ENCODE measurements at regions not wholly inside any gene's neighbourhood (a gene's known extent, or its start where the extent isn't known, plus 50 kb on each side); places are given as distances from the start of the nearest gene placed in this dataset.

DNA sequence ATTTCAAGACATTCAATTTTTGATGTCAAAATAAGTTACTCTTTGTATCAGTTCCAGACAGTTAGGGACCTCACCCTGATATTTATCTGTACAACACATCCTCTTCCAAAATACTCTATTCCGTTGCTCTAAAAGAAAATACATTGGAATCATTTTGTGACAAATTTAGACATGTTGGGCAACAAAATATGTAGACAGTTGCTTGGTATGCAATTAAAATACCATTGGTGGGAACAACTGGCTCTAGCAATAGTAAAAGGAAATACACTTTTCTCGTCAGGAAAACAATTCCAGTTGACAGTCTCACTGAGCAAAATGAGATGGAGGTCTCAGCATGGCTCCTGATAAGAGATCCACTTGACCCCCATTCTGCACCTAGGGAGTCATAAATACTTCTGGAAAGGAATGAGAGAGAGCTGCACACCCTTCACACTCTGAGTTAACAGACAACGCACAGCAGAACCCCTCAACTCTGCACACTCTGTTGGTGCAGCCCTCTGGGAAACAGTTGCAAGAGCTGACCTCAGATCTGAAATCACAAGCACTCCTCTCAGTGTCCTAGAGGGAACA, 171.3 kb upstream of the NT5E start:
- TF ChIP-seq, protein P1, sequence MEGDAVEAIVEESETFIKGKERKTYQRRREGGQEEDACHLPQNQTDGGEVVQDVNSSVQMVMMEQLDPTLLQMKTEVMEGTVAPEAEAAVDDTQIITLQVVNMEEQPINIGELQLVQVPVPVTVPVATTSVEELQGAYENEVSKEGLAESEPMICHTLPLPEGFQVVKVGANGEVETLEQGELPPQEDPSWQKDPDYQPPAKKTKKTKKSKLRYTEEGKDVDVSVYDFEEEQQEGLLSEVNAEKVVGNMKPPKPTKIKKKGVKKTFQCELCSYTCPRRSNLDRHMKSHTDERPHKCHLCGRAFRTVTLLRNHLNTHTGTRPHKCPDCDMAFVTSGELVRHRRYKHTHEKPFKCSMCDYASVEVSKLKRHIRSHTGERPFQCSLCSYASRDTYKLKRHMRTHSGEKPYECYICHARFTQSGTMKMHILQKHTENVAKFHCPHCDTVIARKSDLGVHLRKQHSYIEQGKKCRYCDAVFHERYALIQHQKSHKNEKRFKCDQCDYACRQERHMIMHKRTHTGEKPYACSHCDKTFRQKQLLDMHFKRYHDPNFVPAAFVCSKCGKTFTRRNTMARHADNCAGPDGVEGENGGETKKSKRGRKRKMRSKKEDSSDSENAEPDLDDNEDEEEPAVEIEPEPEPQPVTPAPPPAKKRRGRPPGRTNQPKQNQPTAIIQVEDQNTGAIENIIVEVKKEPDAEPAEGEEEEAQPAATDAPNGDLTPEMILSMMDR (conservative IDR thresholded peaks at IDR 0.05) = no peak
- TF ChIP-seq ZFX (IDR thresholded peaks at IDR 0.05) = no peak

Data from C4-2B (cell line).